H9 (cell line): ENCODE measurements at regions not wholly inside any gene's neighbourhood (a gene's known extent, or its start where the extent isn't known, plus 50 kb on each side); places are given as distances from the start of the nearest gene placed in this dataset.

ENCODE experiments used
- DNase-seq: peaks from one replicate; pipeline ENCODE4 v3.0.0-alpha.2; 2017
- H2AFZ ChIP-seq: one replicate; pipeline ENCODE4 v1.6.1; 2013; ENCODE audit warnings: mild to moderate bottlenecking, low read length, control low read depth, moderate library complexity
- H2AK5ac ChIP-seq: 2 replicates; pipeline ENCODE4 v1.6.1; 2013; ENCODE audit warnings: low read length, control low read depth, mixed read lengths; ENCODE audit not compliant: insufficient read length
- H2BK120ac ChIP-seq: one replicate; pipeline ENCODE4 v1.6.1; 2013; ENCODE audit warnings: low read depth, mild to moderate bottlenecking, low read length, control low read depth, inconsistent platforms; ENCODE audit not compliant: poor library complexity, severe bottlenecking
- H2BK12ac ChIP-seq: 2 replicates; pipeline ENCODE4 v1.6.1; 2013; ENCODE audit warnings: low read length, control low read depth, mixed read lengths, low read depth; ENCODE audit not compliant: insufficient read length
- H2BK15ac ChIP-seq: 2 replicates; pipeline ENCODE4 v1.6.1; 2013; ENCODE audit warnings: low read depth, low read length, control low read depth
- H2BK20ac ChIP-seq: one replicate; pipeline ENCODE4 v1.6.1; 2013; ENCODE audit warnings: low read depth, mild to moderate bottlenecking, low read length, control low read depth, inconsistent platforms; ENCODE audit not compliant: poor library complexity, severe bottlenecking
- H2BK5ac ChIP-seq: 2 replicates; pipeline ENCODE4 v1.6.1; 2013; ENCODE audit warnings: low read length, control low read depth, mixed read lengths; ENCODE audit not compliant: insufficient read length
- H3K14ac ChIP-seq: 2 replicates; pipeline ENCODE4 v1.6.1; 2013; ENCODE audit warnings: low read length, control low read depth; ENCODE audit not compliant: insufficient read depth
- H3K18ac ChIP-seq: 2 replicates; pipeline ENCODE4 v1.6.1; 2013; ENCODE audit warnings: low read depth, mild to moderate bottlenecking, mixed read lengths, low read length, control low read depth; ENCODE audit not compliant: insufficient read length
- H3K23ac ChIP-seq: 2 replicates; pipeline ENCODE4 v1.6.1; 2013; ENCODE audit warnings: low read length, control low read depth, mixed read lengths, low read depth; ENCODE audit not compliant: insufficient read length
- H3K23me2 ChIP-seq: 2 replicates; pipeline ENCODE4 v1.6.1; 2013; ENCODE audit warnings: low read depth, mild to moderate bottlenecking, mixed read lengths, low read length, control low read depth; ENCODE audit not compliant: insufficient read length, poor library complexity, severe bottlenecking
- H3K27ac ChIP-seq: 2 replicates; pipeline ENCODE4 v1.5.1; 2013; ENCODE audit warnings: low read length, control low read depth, mixed read lengths, low read depth; ENCODE audit not compliant: insufficient read length
- H3K27me3 ChIP-seq: 2 replicates; pipeline ENCODE4 v1.6.1; 2013; ENCODE audit warnings: low read length, control low read depth, inconsistent platforms; ENCODE audit not compliant: insufficient read depth
- H3K4ac ChIP-seq: 2 replicates; pipeline ENCODE4 v1.6.1; 2013; ENCODE audit warnings: low read depth, mild to moderate bottlenecking, control low read depth, inconsistent platforms, low read length, moderate library complexity
- H3K4me1 ChIP-seq: 2 replicates; pipeline ENCODE4 v1.6.1; 2013; ENCODE audit warnings: low read length, control low read depth, inconsistent platforms; ENCODE audit not compliant: insufficient read depth
- H3K4me2 ChIP-seq: 2 replicates; pipeline ENCODE4 v1.6.1; 2013; ENCODE audit warnings: low read length, control low read depth, mixed read lengths; ENCODE audit not compliant: insufficient read length, insufficient read depth
- H3K56ac ChIP-seq: 2 replicates; pipeline ENCODE4 v1.6.1; 2013; ENCODE audit warnings: low read depth, mild to moderate bottlenecking, mixed read lengths, low read length, control low read depth; ENCODE audit not compliant: insufficient read length
- H3K79me1 ChIP-seq: 2 replicates; pipeline ENCODE4 v1.6.1; 2013; ENCODE audit warnings: low read depth, mild to moderate bottlenecking, moderate library complexity, low read length, control low read depth, inconsistent platforms; ENCODE audit not compliant: insufficient read depth, poor library complexity, severe bottlenecking
- H3K79me2 ChIP-seq: 2 replicates; pipeline ENCODE4 v1.6.1; 2013; ENCODE audit warnings: low read length, control low read depth, inconsistent platforms; ENCODE audit not compliant: insufficient read depth
- H3K9ac ChIP-seq: 2 replicates; pipeline ENCODE4 v1.6.1; 2013; ENCODE audit warnings: low read length, control low read depth, mixed read lengths; ENCODE audit not compliant: insufficient read length; ENCODE audit errors: extremely low read depth
- H3K9me3 ChIP-seq: one replicate; pipeline ENCODE4 v1.6.1; 2013; ENCODE audit warnings: low read depth, low read length, inconsistent platforms; ENCODE audit not compliant: control insufficient read depth
- H3T11ph ChIP-seq: one replicate; pipeline ENCODE4 v1.6.1; 2013; ENCODE audit warnings: mild to moderate bottlenecking, low read length, control low read depth, inconsistent platforms
- H4K20me1 ChIP-seq: one replicate; pipeline ENCODE4 v1.6.1; 2013; ENCODE audit not compliant: control insufficient read depth, insufficient read length, insufficient read depth
- H4K5ac ChIP-seq: 2 replicates; pipeline ENCODE4 v1.6.1; 2013; ENCODE audit warnings: low read depth, mild to moderate bottlenecking, mixed read lengths, low read length, control low read depth; ENCODE audit not compliant: insufficient read length
- H4K8ac ChIP-seq: replicated peaks from 2 replicates; pipeline ENCODE4 v1.6.1; 2013; ENCODE audit warnings: low read length, control low read depth, mixed read lengths, low read depth; ENCODE audit not compliant: insufficient read length
- H4K91ac ChIP-seq: 2 replicates; pipeline ENCODE4 v1.6.1; 2013; ENCODE audit warnings: low read depth, mild to moderate bottlenecking, moderate library complexity, mixed read lengths, low read length, control low read depth; ENCODE audit not compliant: insufficient read length
- H3K27ac Mint-ChIP-seq, 3 experiments: 2 replicates in 2 of 3; 3 replicates in 1 of 3; pipeline ENCODE4 v1.8.0; 2020 to 2021; ENCODE audit warnings: mixed read lengths in 3 of 3, mild to moderate bottlenecking in 1 of 3, moderate library complexity in 1 of 3
- H3K27me3 Mint-ChIP-seq: 2 replicates; pipeline ENCODE4 v1.8.0; 2021; ENCODE audit warnings: low read depth, mild to moderate bottlenecking, moderate library complexity, mixed read lengths
- H3K36me3 Mint-ChIP-seq, 3 experiments: 2 replicates in 2 of 3; 3 replicates in 1 of 3; pipeline ENCODE4 v1.8.0; 2020 to 2021; ENCODE audit warnings: low read depth in 3 of 3, mixed read lengths in 3 of 3; ENCODE audit not compliant: insufficient read depth in 1 of 3
- H3K4me1 Mint-ChIP-seq, 2 experiments: 2 replicates each; pipeline ENCODE4 v1.8.0; 2020; ENCODE audit warnings: mixed read lengths in 2 of 2
- H3K4me3 Mint-ChIP-seq, 2 experiments: 2 replicates in 1 of 2; 3 replicates in 1 of 2; pipeline ENCODE4 v1.8.0; 2020 to 2021; ENCODE audit warnings: mild to moderate bottlenecking in 2 of 2, mixed read lengths in 2 of 2, moderate library complexity in 1 of 2
- H3K9me3 Mint-ChIP-seq, 2 experiments: 2 replicates in 1 of 2; 3 replicates in 1 of 2; pipeline ENCODE4 v1.8.0; 2020; ENCODE audit warnings: mild to moderate bottlenecking in 2 of 2, mixed read lengths in 2 of 2, moderate library complexity in 1 of 2
- WGBS: extraction: QIAGEN DNeasy Blood & Tissue Kit; methylation state at CpG from one replicate; pipeline ENCODE4 v1.1.7; 2013; ENCODE audit warnings: missing lambda C conversion rate, low lambda C conversion rate, mixed read lengths; ENCODE audit not compliant: insufficient read length; ENCODE audit errors: extremely low coverage; 5-methylcytosine and 5-hydroxymethylcytosine counted together
- TF ChIP-seq, protein P1 (sequence below): fragments of 200-600 bp; sonication (generic); conservative IDR thresholded peaks from 3 replicates; pipeline ENCODE4 v1.8.0; 2021; ENCODE audit warnings: antibody characterized with exemption, mild to moderate bottlenecking

- Histone ChIP-seq H3T11ph (no peak overlapping the region), H3K23me2 (no peaks in the 10 kb centered on the region), H2BK15ac (no peak overlapping the region), H4K8ac (no peak overlapping the region), H2BK120ac (no peak overlapping the region), H3K4me1 (no peaks in the 10 kb centered on the region), H4K91ac (no peak overlapping the region), H4K20me1 (no peaks in the 10 kb centered on the region), H4K5ac (no peak overlapping the region), H2BK20ac (no peak overlapping the region), H3K9me3 (no peaks in the 10 kb centered on the region), H2AK5ac (no peak overlapping the region), H3K4me2 (no peak overlapping the region), H3K9ac (no peak overlapping the region), H3K23ac (no peak overlapping the region), H3K27ac (no peak overlapping the region), H3K27me3 (no peaks in the 10 kb centered on the region), H3K18ac (no peak overlapping the region), H3K56ac (no peak overlapping the region), H3K79me2 (no peaks in the 10 kb centered on the region), H2AFZ (no peak overlapping the region), H3K79me1 (no peaks in the 10 kb centered on the region), H3K4ac (no peak overlapping the region), H2BK12ac (no peak overlapping the region), H3K14ac (no peak overlapping the region), H2BK5ac (no peak overlapping the region)
- no peak overlapping the region for H3K27ac Mint-ChIP-seq
- H3K4me1 Mint-ChIP-seq, result peaks cover 18 to 20% of the 10 kb centered on the region in 2 experiments
- peaks cover 24 to 35% of the 10 kb centered on the region in 2 experiments for H3K9me3 Mint-ChIP-seq
- no CpG with 5 or more reads among the region's 3 CpGs for WGBS
- TF ChIP-seq, protein P1, sequence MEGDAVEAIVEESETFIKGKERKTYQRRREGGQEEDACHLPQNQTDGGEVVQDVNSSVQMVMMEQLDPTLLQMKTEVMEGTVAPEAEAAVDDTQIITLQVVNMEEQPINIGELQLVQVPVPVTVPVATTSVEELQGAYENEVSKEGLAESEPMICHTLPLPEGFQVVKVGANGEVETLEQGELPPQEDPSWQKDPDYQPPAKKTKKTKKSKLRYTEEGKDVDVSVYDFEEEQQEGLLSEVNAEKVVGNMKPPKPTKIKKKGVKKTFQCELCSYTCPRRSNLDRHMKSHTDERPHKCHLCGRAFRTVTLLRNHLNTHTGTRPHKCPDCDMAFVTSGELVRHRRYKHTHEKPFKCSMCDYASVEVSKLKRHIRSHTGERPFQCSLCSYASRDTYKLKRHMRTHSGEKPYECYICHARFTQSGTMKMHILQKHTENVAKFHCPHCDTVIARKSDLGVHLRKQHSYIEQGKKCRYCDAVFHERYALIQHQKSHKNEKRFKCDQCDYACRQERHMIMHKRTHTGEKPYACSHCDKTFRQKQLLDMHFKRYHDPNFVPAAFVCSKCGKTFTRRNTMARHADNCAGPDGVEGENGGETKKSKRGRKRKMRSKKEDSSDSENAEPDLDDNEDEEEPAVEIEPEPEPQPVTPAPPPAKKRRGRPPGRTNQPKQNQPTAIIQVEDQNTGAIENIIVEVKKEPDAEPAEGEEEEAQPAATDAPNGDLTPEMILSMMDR, result no peak
- H3K36me3 Mint-ChIP-seq, result peaks cover 3 to 19% (median 9%) of the 10 kb centered on the region in 3 experiments
- H3K27me3 Mint-ChIP-seq, result peaks cover 6% of the 10 kb centered on the region
- no peak for DNase-seq
- no peak overlapping the region for H3K4me3 Mint-ChIP-seq
Observed at GRCh38 chr6:110548110-110548847, 71.9 kb upstream of the SLC22A16 start.
